Lung (tissue), 11 donors: ENCODE measurements at regions not wholly inside any gene's neighbourhood (a gene's known extent, or its start where the extent isn't known, plus 50 kb on each side); places are given as distances from the start of the nearest gene placed in this dataset.

ENCODE experiments used
- ATAC-seq: fragments of 200-7000 bp; cut with Tn5 transposase; one replicate; pipeline ENCODE4 v1.9.1; 2020; ENCODE audit warnings: moderate number of reproducible peaks; ENCODE audit not compliant: insufficient read depth, low FRiP score
- DNase-seq, 3 donors: peaks; one replicate each; pipeline ENCODE4 v3.0.0-alpha.2; 2013 to 2017
- H3K27ac ChIP-seq, 2 donors: one replicate each; pipeline ENCODE4 v1.5.1; 2013; ENCODE audit warnings: mild to moderate bottlenecking in 2 of 2, moderate library complexity in 2 of 2, control low read depth in 1 of 2, inconsistent platforms in 1 of 2, low read depth in 1 of 2, low read length in 1 of 2
- H3K27me3 ChIP-seq, 3 donors: one replicate each; pipeline ENCODE4 v1.5.1; 2013; ENCODE audit warnings: low read length in 2 of 3; ENCODE audit not compliant: control insufficient read depth in 3 of 3, insufficient read depth in 3 of 3
- H3K36me3 ChIP-seq, 4 donors: one replicate each; pipeline ENCODE4 v1.5.1; 2013; ENCODE audit warnings: low read length in 4 of 4, mild to moderate bottlenecking in 1 of 4, moderate library complexity in 1 of 4; ENCODE audit not compliant: control insufficient read depth in 4 of 4, insufficient read depth in 4 of 4
- H3K4me1 ChIP-seq, 5 donors: one replicate each; pipeline ENCODE4 v1.5.1; 2013; ENCODE audit warnings: low read length in 5 of 5, mild to moderate bottlenecking in 2 of 5, moderate library complexity in 1 of 5; ENCODE audit not compliant: control insufficient read depth in 5 of 5, insufficient read depth in 5 of 5
- H3K4me3 ChIP-seq: one replicate; pipeline ENCODE4 v1.5.1; 2013; ENCODE audit warnings: mild to moderate bottlenecking, control low read depth, moderate library complexity
- H3K9ac ChIP-seq, 2 donors: one replicate each; pipeline ENCODE4 v1.5.1; 2013; ENCODE audit warnings: low read length in 2 of 2, control low read depth in 1 of 2; ENCODE audit not compliant: insufficient read depth in 1 of 2
- H3K9me3 ChIP-seq, 4 donors: one replicate each; pipeline ENCODE4 v1.5.1; 2013; ENCODE audit warnings: low read length in 3 of 4, mild to moderate bottlenecking in 1 of 4, moderate library complexity in 1 of 4; ENCODE audit not compliant: control insufficient read depth in 4 of 4, insufficient read depth in 3 of 4
- CTCF ChIP-seq: IDR thresholded peaks from 2 replicates; pipeline ENCODE4 v1.5.1; 2012; ENCODE audit warnings: mild to moderate bottlenecking; ENCODE audit errors: control extremely low read depth, extremely low read depth
- WGBS, 2 donors: extraction: QIAGEN DNeasy Blood & Tissue Kit; methylation state at CpG; one replicate each; pipeline ENCODE4 v1.1.7; 2013; 5-methylcytosine and 5-hydroxymethylcytosine counted together
- donor health status: control.
- donor health status: control.
- donor health status: Bipolar disorder and iron deficiency.
- donor health status: healthy.
- donor health status: DM: yes; HTN: yes; CAD: no.

- ATAC-seq (no peak), DNase-seq (no peak)
- Histone ChIP-seq H3K4me3 (no peak overlapping the region), H3K9me3 (peaks cover 0 to 5% (median 1%) of the 10 kb centered on the region in 4 donors), H3K36me3 (no peaks in the 10 kb centered on the region), H3K27ac (no peak overlapping the region), H3K4me1 (no peaks in the 10 kb centered on the region), H3K27me3 (no peaks in the 10 kb centered on the region), H3K9ac (no peak overlapping the region)
- no peak for TF ChIP-seq CTCF
Measured at GRCh38 chr2:146068051-146068450, 1548.1 kb upstream of the ZEB2 start.

GRCh38 chr2:146048141-146048540, 1528.2 kb upstream of the ZEB2 start:
- no peak for TF ChIP-seq CTCF
- Histone ChIP-seq H3K27me3 (no peaks in the 10 kb centered on the region), H3K36me3 (no peaks in the 10 kb centered on the region), H3K4me3 (no peak overlapping the region), H3K9ac (no peak overlapping the region), H3K4me1 (no peaks in the 10 kb centered on the region), H3K9me3 (no peaks in the 10 kb centered on the region), H3K27ac (no peak overlapping the region)
- ATAC-seq (no peak), DNase-seq (no peak)
- 89 to 90% methylated on average over 1 of the region's 1 CpG for WGBS, 2 donors

GRCh38 chr2:146041274-146041910, 1521.5 kb upstream of the ZEB2 start:
- TF ChIP-seq CTCF = no peak

GRCh38 chr2:146040051-146040450, 1520.1 kb upstream of the ZEB2 start:
- peaks cover 0 to 1% (median 0%) of the 10 kb centered on the region in 5 donors for H3K4me1 ChIP-seq
- no peak overlapping the region for H3K4me3 ChIP-seq
- no peaks in the 10 kb centered on the region for H3K9me3 ChIP-seq
- ATAC-seq (no peak), DNase-seq (no peak)
- no peaks in the 10 kb centered on the region for H3K36me3 ChIP-seq
- H3K27me3 ChIP-seq = no peaks in the 10 kb centered on the region
- TF ChIP-seq CTCF = no peak
- WGBS, 2 donors = 71 to 78% methylated on average over 3 of the region's 3 CpGs
- no peak overlapping the region for H3K9ac ChIP-seq
- no peak overlapping the region for H3K27ac ChIP-seq

More at GRCh38 chr2:146041274-146041910, 1521.5 kb upstream of the ZEB2 start:
- Histone ChIP-seq H3K4me3 (no peak overlapping the region), H3K27ac (no peak overlapping the region), H3K36me3 (no peaks in the 10 kb centered on the region), H3K9ac (no peak overlapping the region), H3K4me1 (peaks cover 0 to 1% (median 0%) of the 10 kb centered on the region in 5 donors), H3K9me3 (no peaks in the 10 kb centered on the region), H3K27me3 (no peaks in the 10 kb centered on the region)
- no peak for DNase-seq
- WGBS, 2 donors = 68% methylated on average over 8 of the region's 8 CpGs
- ATAC-seq = no peak
